Activated CD4-positive, alpha-beta T cell treated with anti-CD3 and anti-CD28 coated beads, Interleukin-2, amount 10 ng/mL, durations not matched to agents 24 days and 14 days (primary cell): ENCODE measurements at regions not wholly inside any gene's neighbourhood (a gene's known extent, or its start where the extent isn't known, plus 50 kb on each side); places are given as distances from the start of the nearest gene placed in this dataset.
"Not testable (repeated sequence)": the region's sequence is repeated elsewhere in the genome, so short reads cannot be mapped to it uniquely, and the experiment has no call there.

ENCODE experiments used
- DNase-seq: peaks from one replicate; pipeline ENCODE4 v3.0.0; 2022
- H3K27ac Mint-ChIP-seq: one replicate; pipeline ENCODE4 v1.8.0; 2022; ENCODE audit warnings: mild to moderate bottlenecking, mixed read lengths
- H3K27me3 Mint-ChIP-seq: one replicate; pipeline ENCODE4 v1.8.0; 2022; ENCODE audit warnings: mixed read lengths
- H3K36me3 Mint-ChIP-seq: one replicate; pipeline ENCODE4 v1.8.0; 2022; ENCODE audit warnings: low read depth, mild to moderate bottlenecking, mixed read lengths
- H3K4me1 Mint-ChIP-seq: one replicate; pipeline ENCODE4 v1.8.0; 2021; ENCODE audit warnings: mixed read lengths
- H3K4me3 Mint-ChIP-seq: one replicate; pipeline ENCODE4 v1.8.0; 2022; ENCODE audit warnings: mild to moderate bottlenecking, moderate library complexity, mixed read lengths
- H3K9me3 Mint-ChIP-seq: one replicate; pipeline ENCODE4 v1.8.0; 2021; ENCODE audit warnings: mixed read lengths
- intact Hi-C: fragments of 100-400 bp; cut with micrococcal nuclease; formaldehyde crosslinking; loops from one replicate; pipeline ENCODE4 v1.15.1; 2023

DNA sequence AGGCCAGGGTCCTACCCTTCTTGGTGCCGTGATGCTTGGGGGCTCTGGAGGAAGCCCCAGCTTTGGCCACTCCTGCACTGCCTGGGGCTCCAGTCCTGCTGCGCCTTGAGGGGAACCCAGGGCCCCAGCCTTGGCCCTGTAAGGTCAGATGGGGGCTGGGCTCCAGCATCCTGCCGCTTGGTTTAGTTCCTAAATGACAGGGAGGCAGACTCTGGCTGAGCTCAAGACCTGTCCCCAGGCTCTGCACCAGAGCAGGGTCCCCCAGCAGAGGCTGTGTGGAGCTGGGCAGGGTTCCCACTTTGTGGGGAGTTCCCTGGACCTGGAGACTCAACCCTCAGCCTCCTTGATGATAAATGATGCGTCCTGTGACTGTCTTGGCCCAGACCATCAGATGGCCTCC, 395.4 kb downstream of the TMEM121 start:
- H3K4me3 Mint-ChIP-seq, H3K27ac Mint-ChIP-seq, H3K36me3 Mint-ChIP-seq, H3K9me3 Mint-ChIP-seq, H3K4me1 Mint-ChIP-seq, intact Hi-C loops, DNase-seq, H3K27me3 Mint-ChIP-seq: not testable (repeated sequence)

GRCh38 chr14:105923520-105924191, 397.3 kb downstream of the TMEM121 start:
- DNase-seq, H3K4me3 Mint-ChIP-seq, H3K36me3 Mint-ChIP-seq, H3K27ac Mint-ChIP-seq, H3K9me3 Mint-ChIP-seq, intact Hi-C loops, H3K27me3 Mint-ChIP-seq, H3K4me1 Mint-ChIP-seq: not testable (repeated sequence)

DNA sequence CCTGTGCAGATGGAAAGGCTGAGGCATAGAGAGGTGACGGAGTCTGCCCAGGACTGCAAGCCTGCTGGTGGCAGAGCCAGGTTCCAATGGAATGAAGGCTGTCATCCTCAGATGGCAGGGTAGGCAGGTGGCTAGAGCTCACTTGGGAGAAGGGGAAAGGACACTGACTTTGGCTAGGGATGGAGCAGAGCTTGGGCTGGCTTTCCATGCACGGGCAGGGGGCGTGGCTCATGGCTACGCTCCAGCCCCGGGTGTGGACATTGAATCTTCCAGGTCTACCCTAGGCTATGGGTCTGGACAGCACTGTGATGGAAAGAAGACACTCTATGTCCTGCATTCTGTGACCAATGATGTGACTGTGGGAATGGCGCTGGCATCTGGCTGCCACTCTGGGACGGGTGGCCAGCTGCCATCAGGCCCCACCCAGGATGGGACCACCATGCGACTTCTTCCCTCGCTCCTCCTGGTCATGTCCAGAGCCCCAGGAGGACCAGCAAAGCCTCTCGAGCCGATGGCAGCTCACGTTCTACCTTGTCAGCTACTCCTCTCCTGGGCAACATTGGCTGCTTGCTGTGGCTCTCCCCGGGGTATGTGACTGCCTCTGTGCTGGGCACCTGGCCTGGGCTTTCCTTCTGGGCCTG, 398.7 kb downstream of the TMEM121 start:
- intact Hi-C loops: no loop called here
- no peaks in the 10 kb centered on the region for H3K9me3 Mint-ChIP-seq
- H3K27me3 Mint-ChIP-seq: peaks cover 5% of the 10 kb centered on the region
- H3K36me3 Mint-ChIP-seq: no peaks in the 10 kb centered on the region
- DNase-seq: no peak
- H3K27ac Mint-ChIP-seq: no peak overlapping the region
- H3K4me3 Mint-ChIP-seq: no peak overlapping the region
- no peaks in the 10 kb centered on the region for H3K4me1 Mint-ChIP-seq

- DNase-seq: no peak
- no peaks in the 10 kb centered on the region for H3K9me3 Mint-ChIP-seq
- no peaks in the 10 kb centered on the region for H3K4me1 Mint-ChIP-seq
- intact Hi-C loops: no loop called here
- H3K4me3 Mint-ChIP-seq: no peak overlapping the region
- peaks cover 8% of the 10 kb centered on the region for H3K27me3 Mint-ChIP-seq
- no peaks in the 10 kb centered on the region for H3K36me3 Mint-ChIP-seq
- no peak overlapping the region for H3K27ac Mint-ChIP-seq
These were observed 399.4 kb downstream of the TMEM121 start for GRCh38 chr14:105925615-105926372.

GRCh38 chr14:105926373-105927095, 400.2 kb downstream of the TMEM121 start:
- no peak for DNase-seq
- H3K9me3 Mint-ChIP-seq: no peaks in the 10 kb centered on the region
- no peaks in the 10 kb centered on the region for H3K36me3 Mint-ChIP-seq
- H3K27ac Mint-ChIP-seq: no peak overlapping the region
- no peaks in the 10 kb centered on the region for H3K4me1 Mint-ChIP-seq
- peaks cover 11% of the 10 kb centered on the region for H3K27me3 Mint-ChIP-seq
- intact Hi-C loops: no loop called here
- H3K4me3 Mint-ChIP-seq: no peak overlapping the region

GRCh38 chr14:105927096-105928060, 401.0 kb downstream of the TMEM121 start:
- Mint-ChIP-seq H3K27ac (no peak overlapping the region), H3K4me1 (no peaks in the 10 kb centered on the region), H3K4me3 (no peak overlapping the region), H3K9me3 (no peaks in the 10 kb centered on the region), H3K36me3 (no peaks in the 10 kb centered on the region), H3K27me3 (peaks cover 15% of the 10 kb centered on the region)
- intact Hi-C loops: no loop called here
- no peak for DNase-seq

- intact Hi-C loops, H3K4me3 Mint-ChIP-seq, H3K36me3 Mint-ChIP-seq, H3K9me3 Mint-ChIP-seq, H3K27ac Mint-ChIP-seq, H3K4me1 Mint-ChIP-seq, DNase-seq: not testable (repeated sequence)
- H3K27me3 Mint-ChIP-seq: peaks cover 19% of the 10 kb centered on the region
These were observed 402.1 kb downstream of the TMEM121 start for GRCh38 chr14:105928171-105929111.

- no peak for DNase-seq
- intact Hi-C loops: no loop called here
- Mint-ChIP-seq H3K27me3 (peaks cover 27% of the 10 kb centered on the region), H3K9me3 (no peaks in the 10 kb centered on the region), H3K36me3 (no peaks in the 10 kb centered on the region), H3K4me1 (no peaks in the 10 kb centered on the region), H3K27ac (no peak overlapping the region), H3K4me3 (no peak overlapping the region)
These were observed 403.1 kb downstream of the TMEM121 start for GRCh38 chr14:105929327-105930081.

DNA sequence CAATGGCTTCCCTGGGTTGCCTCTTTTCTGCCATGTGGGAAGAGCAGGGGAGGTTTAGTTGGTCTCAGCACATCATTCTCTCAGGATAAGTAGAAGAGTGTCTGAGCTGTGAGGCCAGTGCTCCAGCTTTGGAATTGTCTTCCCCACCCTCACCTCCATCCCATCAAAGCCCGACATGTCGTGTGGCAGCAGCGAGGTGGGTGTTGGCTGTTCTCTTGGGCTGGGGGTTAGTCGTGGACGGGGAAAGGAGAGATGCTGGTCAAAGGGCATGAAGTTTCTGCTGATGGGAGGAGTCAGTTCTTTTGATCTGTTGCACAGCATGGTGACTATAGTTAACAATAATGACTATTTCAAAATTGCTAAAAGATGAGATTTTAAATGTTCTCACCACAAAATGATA, 404.2 kb downstream of the TMEM121 start:
- H3K4me3 Mint-ChIP-seq: no peak overlapping the region
- intact Hi-C loops: no loop called here
- H3K4me1 Mint-ChIP-seq: no peaks in the 10 kb centered on the region
- H3K9me3 Mint-ChIP-seq: no peaks in the 10 kb centered on the region
- peaks cover 34% of the 10 kb centered on the region for H3K27me3 Mint-ChIP-seq
- DNase-seq: no peak
- no peak overlapping the region for H3K27ac Mint-ChIP-seq
- H3K36me3 Mint-ChIP-seq: no peaks in the 10 kb centered on the region

DNA sequence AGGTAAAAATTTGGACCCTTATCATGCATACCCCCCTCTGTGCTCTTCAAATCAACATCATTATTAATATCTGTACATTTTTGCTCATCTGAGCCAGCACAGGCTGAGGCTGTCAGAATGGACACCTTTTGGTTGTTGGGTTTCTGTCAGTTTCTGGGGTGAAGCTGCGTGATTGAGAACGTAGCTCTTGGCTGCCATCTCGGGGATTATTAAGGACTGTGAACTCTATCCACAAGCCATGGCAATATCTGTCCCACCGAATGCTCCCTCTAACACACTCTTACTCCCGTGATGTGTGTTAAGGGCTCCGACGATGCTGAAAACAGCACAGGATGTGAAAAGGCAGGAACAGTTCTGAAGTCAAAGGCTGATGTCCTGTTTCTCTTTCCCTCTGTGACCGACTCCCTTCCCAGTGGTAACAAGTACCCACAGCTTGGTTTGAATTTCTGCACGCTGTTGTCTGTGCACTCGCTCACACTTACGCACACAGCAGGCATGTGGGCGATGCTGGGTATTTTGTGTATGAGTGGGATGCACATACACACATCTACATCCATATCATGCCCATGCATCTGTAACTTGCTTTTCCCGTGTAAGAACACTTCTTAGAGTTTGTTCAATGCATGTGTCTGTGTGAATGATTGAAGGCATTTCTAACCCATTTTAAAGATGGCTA, 405.6 kb downstream of the TMEM121 start:
- Mint-ChIP-seq H3K27me3 (peaks cover 39% of the 10 kb centered on the region), H3K4me1 (no peaks in the 10 kb centered on the region), H3K9me3 (no peaks in the 10 kb centered on the region), H3K4me3 (no peak overlapping the region), H3K36me3 (no peaks in the 10 kb centered on the region), H3K27ac (no peak overlapping the region)
- intact Hi-C loops: no loop called here
- DNase-seq: peak; percentile 63

DNA sequence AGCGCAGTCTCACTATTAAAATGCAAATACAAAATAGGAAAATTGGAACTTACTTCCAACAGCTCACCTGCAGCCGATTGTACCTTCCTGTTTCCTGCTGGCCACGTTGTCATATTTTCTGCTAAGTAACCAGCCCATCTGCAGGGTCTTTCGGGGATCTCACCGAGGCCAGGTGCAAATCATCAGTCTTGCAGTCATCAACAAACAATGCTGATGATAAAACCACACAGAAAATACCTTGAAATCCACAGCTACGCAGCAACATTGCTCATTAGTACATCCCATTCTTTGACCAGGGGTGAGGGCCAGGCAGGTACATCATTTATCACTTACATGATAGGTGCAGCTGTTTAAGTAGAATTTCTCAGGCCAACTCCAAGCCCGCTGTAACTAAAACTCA, 406.9 kb downstream of the TMEM121 start:
- Mint-ChIP-seq H3K27me3 (peaks cover 37% of the 10 kb centered on the region), H3K4me3 (no peak overlapping the region), H3K27ac (no peak overlapping the region), H3K4me1 (no peaks in the 10 kb centered on the region), H3K36me3 (no peaks in the 10 kb centered on the region), H3K9me3 (no peaks in the 10 kb centered on the region)
- DNase-seq: no peak
- intact Hi-C loops: no loop called here
